ENCODE measurements at regions not wholly inside any gene's neighbourhood (a gene's known extent, or its start where the extent isn't known, plus 50 kb on each side); places are given as distances from the start of the nearest gene placed in this dataset.

GRCh38 chr17:15133826-15134225, 131.3 kb downstream of the PMP22 start:
- no peak for DNase-seq (ENCODE audit: low spot score)
- Histone ChIP-seq H3K4me3 (no peak overlapping the region), H3K9me3 (no peaks in the 10 kb centered on the region), H3K27ac (no peak overlapping the region), H3K27me3 (no peaks in the 10 kb centered on the region), H3K4me1 (no peaks in the 10 kb centered on the region), H3K36me3 (no peaks in the 10 kb centered on the region)
- no peak for TF ChIP-seq CTCF (IDR thresholded peaks at IDR 0.05)

GRCh38 chr17:15133143-15133542, 132.0 kb downstream of the PMP22 start:
- no peaks in the 10 kb centered on the region for H3K36me3 ChIP-seq
- DNase-seq (ENCODE audit: low spot score) = no peak
- no peak overlapping the region for H3K27ac ChIP-seq
- no peaks in the 10 kb centered on the region for H3K27me3 ChIP-seq
- H3K4me1 ChIP-seq = no peaks in the 10 kb centered on the region
- no peaks in the 10 kb centered on the region for H3K9me3 ChIP-seq
- H3K4me3 ChIP-seq = no peak overlapping the region
- no peak for TF ChIP-seq CTCF (IDR thresholded peaks at IDR 0.05)

DNA sequence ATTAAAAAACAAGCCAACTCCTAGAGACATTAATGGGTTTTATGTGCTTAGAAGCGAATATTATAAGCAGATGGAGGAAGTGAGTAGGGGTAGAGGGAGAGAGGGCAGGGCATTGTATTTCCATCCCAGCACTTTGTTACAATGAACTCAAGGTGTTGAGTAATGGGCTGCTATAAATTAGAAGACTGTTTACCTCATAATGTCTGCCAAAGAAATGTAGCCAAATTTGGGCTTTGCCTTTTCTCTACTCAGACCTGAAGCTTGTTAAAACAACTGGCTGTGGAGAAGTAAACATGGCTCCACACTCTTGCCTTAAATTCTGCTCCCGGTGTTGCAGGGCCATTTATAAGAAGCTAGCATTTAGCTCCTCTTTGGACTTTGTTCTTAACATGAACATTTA, 134.7 kb downstream of the PMP22 start:
- Histone ChIP-seq H3K27me3 (no peaks in the 10 kb centered on the region), H3K4me1 (no peaks in the 10 kb centered on the region), H3K4me3 (no peak overlapping the region), H3K36me3 (no peaks in the 10 kb centered on the region), H3K9me3 (no peaks in the 10 kb centered on the region), H3K27ac (no peak overlapping the region)
- no peak for TF ChIP-seq CTCF (IDR thresholded peaks at IDR 0.05)
- DNase-seq (ENCODE audit: low spot score) = no peak

DNA sequence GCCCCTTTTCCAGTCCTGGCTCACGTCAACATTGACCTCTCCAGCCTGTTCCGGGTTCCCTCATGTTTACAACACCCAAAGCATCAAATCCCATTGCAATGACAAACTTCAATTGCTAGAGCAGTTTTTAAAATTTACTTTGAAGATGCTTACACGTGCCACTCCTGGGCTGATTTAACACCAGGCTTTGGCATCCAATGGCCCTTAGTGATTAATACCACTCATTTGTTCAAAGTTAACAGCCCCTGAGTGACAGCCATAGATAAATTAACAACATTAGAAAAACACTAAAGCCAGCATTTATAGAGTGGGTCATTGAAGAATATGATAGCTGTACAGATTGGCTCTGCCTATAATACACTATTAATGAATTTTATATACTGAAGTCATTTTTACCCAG, 135.1 kb downstream of the PMP22 start:
- H3K27me3 ChIP-seq = no peaks in the 10 kb centered on the region

DNA sequence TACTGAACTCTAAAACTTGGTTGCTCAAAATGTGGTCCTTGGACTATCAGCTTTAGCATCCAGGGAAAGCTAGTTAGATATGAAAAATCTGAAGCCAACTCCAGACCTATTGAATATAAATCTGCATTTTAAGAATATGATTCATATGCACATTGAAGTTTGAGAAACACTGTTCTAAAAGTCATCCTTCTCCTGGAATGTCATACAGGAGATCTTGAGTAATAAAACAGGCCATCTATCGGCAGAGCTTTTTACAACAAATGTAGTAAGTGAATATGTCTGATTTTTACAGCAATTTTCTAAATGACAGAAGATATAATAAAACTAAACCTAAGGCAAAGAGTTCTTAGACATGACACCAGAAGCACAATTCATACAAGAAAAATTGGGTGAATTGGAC, 140.4 kb downstream of the PMP22 start:
- H3K4me3 ChIP-seq = no peak overlapping the region
- H3K27ac ChIP-seq = no peak overlapping the region
- H3K36me3 ChIP-seq = no peaks in the 10 kb centered on the region
- H3K4me1 ChIP-seq = no peaks in the 10 kb centered on the region
- DNase-seq (ENCODE audit: low spot score) = no peak
- no peaks in the 10 kb centered on the region for H3K27me3 ChIP-seq
- no peaks in the 10 kb centered on the region for H3K9me3 ChIP-seq
- TF ChIP-seq CTCF (IDR thresholded peaks at IDR 0.05) = no peak

More for the DNA sequence above, 135.1 kb downstream of the PMP22 start:
- no peaks in the 10 kb centered on the region for H3K4me1 ChIP-seq
- H3K36me3 ChIP-seq = no peaks in the 10 kb centered on the region
- H3K9me3 ChIP-seq = no peaks in the 10 kb centered on the region
- no peak for DNase-seq (ENCODE audit: low spot score)
- no peak overlapping the region for H3K4me3 ChIP-seq
- TF ChIP-seq CTCF (IDR thresholded peaks at IDR 0.05) = no peak
- no peak overlapping the region for H3K27ac ChIP-seq

DNA sequence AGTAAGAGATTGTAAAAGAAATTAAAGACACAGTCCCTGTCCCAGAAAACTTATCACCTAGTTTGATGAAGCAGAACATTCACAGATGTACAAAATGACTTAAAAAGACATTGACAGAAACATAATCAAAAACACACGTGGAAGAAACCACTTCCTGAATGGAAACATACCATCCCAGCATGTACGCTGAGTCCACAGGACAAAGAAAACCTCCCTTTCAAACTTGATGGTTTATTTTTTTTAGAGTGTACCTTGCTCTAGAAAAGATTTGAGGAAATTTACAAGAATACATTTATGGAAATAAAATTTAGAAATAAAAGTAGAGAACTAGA, 140.9 kb downstream of the PMP22 start:
- Histone ChIP-seq H3K4me1 (no peaks in the 10 kb centered on the region), H3K27ac (no peak overlapping the region), H3K4me3 (no peak overlapping the region), H3K9me3 (no peaks in the 10 kb centered on the region), H3K27me3 (no peaks in the 10 kb centered on the region), H3K36me3 (no peaks in the 10 kb centered on the region)
- TF ChIP-seq CTCF (IDR thresholded peaks at IDR 0.05) = no peak
- DNase-seq (ENCODE audit: low spot score) = no peak
